Gastrocnemius medialis (tissue), 4 donors: ENCODE measurements at regions not wholly inside any gene's neighbourhood (a gene's known extent, or its start where the extent isn't known, plus 50 kb on each side); places are given as distances from the start of the nearest gene placed in this dataset.
A peak's percentile ranks its signal among the peaks of the same experiment; 100 is the strongest.

Experiments
- ATAC-seq, 2 donors: fragments of 150-250 bp; one replicate each; pipeline ENCODE4 v1.9.1; 2016
- DNase-seq, 2 donors: peaks; one replicate each; pipeline ENCODE4 v3.0.0-alpha.2; 2019
- H3K27ac ChIP-seq, 4 donors: fragments of 200-600 bp; sonication (generic); 1 replicate in 1 of 4; 2 replicates in 3 of 4; pipeline ENCODE4 v1.5.1; 2016 to 2018; ENCODE audit warnings: mild to moderate bottlenecking in 2 of 4, moderate library complexity in 1 of 4
- H3K27me3 ChIP-seq, 3 donors: fragments of 200-600 bp; sonication (generic) in 2 of 3; 1 replicate in 1 of 3; 2 replicates in 2 of 3; pipeline versions ENCODE4 v1.5.1 to v1.6.0; 2016 to 2019; ENCODE audit warnings: mild to moderate bottlenecking in 1 of 3, moderate library complexity in 1 of 3
- H3K36me3 ChIP-seq, 2 donors: fragments of 200-600 bp; sonication (generic) in 1 of 2; one replicate each; pipeline ENCODE4 v1.5.1; 2017 to 2018
- H3K4me1 ChIP-seq, 2 donors: fragments of 200-600 bp; sonication (generic) in 1 of 2; one replicate each; pipeline ENCODE4 v1.5.1; 2016 to 2017; ENCODE audit warnings: mild to moderate bottlenecking in 2 of 2
- H3K4me3 ChIP-seq, 4 donors: fragments of 200-600 bp; sonication (generic) in 3 of 4; 1 replicate in 1 of 4; 2 replicates in 3 of 4; pipeline ENCODE4 v1.5.1; 2016 to 2019; ENCODE audit warnings: mild to moderate bottlenecking in 2 of 4
- H3K9me3 ChIP-seq, 3 donors: fragments of 200-600 bp; sonication (generic) in 2 of 3; 1 replicate in 1 of 3; 2 replicates in 2 of 3; pipeline ENCODE4 v1.5.1; 2016 to 2019
- CTCF ChIP-seq, 5 experiments: fragments of 450-650 bp in 3 of 5; fragments of 200-600 bp in 2 of 5; sonication (generic) in 2 of 5; IDR thresholded peaks in 4 of 5; conservative IDR thresholded peaks in 1 of 5; 1 replicate in 4 of 5; 2 replicates in 1 of 5; pipeline ENCODE4 v1.5.1; 2016 to 2019; ENCODE audit warnings: antibody characterized with exemption in 5 of 5, mild to moderate bottlenecking in 3 of 5, moderate library complexity in 3 of 5
- POLR2A ChIP-seq, 2 donors: fragments of 450-650 bp; IDR thresholded peaks; one replicate each; pipeline ENCODE4 v1.6.1; 2017; ENCODE audit warnings: antibody characterized with exemption in 2 of 2, mild to moderate bottlenecking in 2 of 2, moderate library complexity in 2 of 2
- in situ Hi-C, 4 donors: fragments of 200-750 bp; cut with MboI; loops; one replicate each; pipeline versions ENCODE4 v1.15.0 to v1.8.0; 2017; ENCODE audit warnings: low sequenced_read_pairs in 4 of 4
- intact Hi-C: fragments of 100-400 bp; cut with DNase I; formaldehyde crosslinking; loops from one replicate; pipeline ENCODE4 v1.15.1; 2023; ENCODE audit warnings: low total_unique reads

GRCh38 chr2:144702051-144702450 lies 182.1 kb upstream of the ZEB2 start:
- ATAC-seq = peak in 1 of 2 donors; percentile 19
- DNase-seq = no peak
- no peak for TF ChIP-seq CTCF (IDR thresholded peaks at IDR 0.05 in 4 of 5, conservative IDR thresholded peaks at IDR 0.05 in 1 of 5)
- TF ChIP-seq POLR2A (IDR thresholded peaks at IDR 0.05) = no peak
- Histone ChIP-seq H3K4me1 (no peaks in the 10 kb centered on the region), H3K9me3 (no peaks in the 10 kb centered on the region), H3K4me3 (no peak overlapping the region), H3K27ac (no peak overlapping the region), H3K27me3 (no peaks in the 10 kb centered on the region), H3K36me3 (no peaks in the 10 kb centered on the region)
- intact Hi-C loops (no loop called here), in situ Hi-C loops (no loop called here)

GRCh38 chr2:144701259-144701658 lies 181.3 kb upstream of the ZEB2 start:
- Histone ChIP-seq H3K27me3 (no peaks in the 10 kb centered on the region), H3K27ac (peak overlapping the region in 1 of 4 donors; percentile 9), H3K36me3 (no peaks in the 10 kb centered on the region), H3K9me3 (no peaks in the 10 kb centered on the region), H3K4me1 (no peaks in the 10 kb centered on the region), H3K4me3 (no peak overlapping the region)
- in situ Hi-C loops = no loop called here
- intact Hi-C loops = no loop called here
- TF ChIP-seq POLR2A (IDR thresholded peaks at IDR 0.05) = no peak
- ATAC-seq (no peak), DNase-seq (no peak)

GRCh38 chr2:144698156-144698555 lies 178.2 kb upstream of the ZEB2 start:
- in situ Hi-C loops = no loop called here
- intact Hi-C loops = no loop called here
- Histone ChIP-seq H3K9me3 (no peaks in the 10 kb centered on the region), H3K27me3 (no peaks in the 10 kb centered on the region), H3K27ac (no peak overlapping the region), H3K4me3 (no peak overlapping the region), H3K4me1 (no peaks in the 10 kb centered on the region), H3K36me3 (no peaks in the 10 kb centered on the region)
- DNase-seq (no peak), ATAC-seq (no peak)
- TF ChIP-seq CTCF (IDR thresholded peaks at IDR 0.05 in 4 of 5, conservative IDR thresholded peaks at IDR 0.05 in 1 of 5) (no peak), POLR2A (IDR thresholded peaks at IDR 0.05) (no peak)

GRCh38 chr2:144695657-144696056 lies 175.7 kb upstream of the ZEB2 start:
- in situ Hi-C loops (no loop called here), intact Hi-C loops (no loop called here)
- Histone ChIP-seq H3K9me3 (no peaks in the 10 kb centered on the region), H3K4me1 (no peaks in the 10 kb centered on the region), H3K36me3 (no peaks in the 10 kb centered on the region), H3K27ac (no peak overlapping the region), H3K27me3 (no peaks in the 10 kb centered on the region), H3K4me3 (no peak overlapping the region)
- TF ChIP-seq POLR2A (IDR thresholded peaks at IDR 0.05) = no peak
- no peak for TF ChIP-seq CTCF (IDR thresholded peaks at IDR 0.05 in 4 of 5, conservative IDR thresholded peaks at IDR 0.05 in 1 of 5)
- no peak for DNase-seq
- ATAC-seq = no peak

- Histone ChIP-seq H3K27me3 (no peaks in the 10 kb centered on the region), H3K27ac (no peak overlapping the region), H3K4me1 (no peaks in the 10 kb centered on the region), H3K9me3 (no peaks in the 10 kb centered on the region), H3K36me3 (no peaks in the 10 kb centered on the region), H3K4me3 (no peak overlapping the region)
- no peak for DNase-seq
- TF ChIP-seq POLR2A (IDR thresholded peaks at IDR 0.05) (no peak), CTCF (IDR thresholded peaks at IDR 0.05 in 4 of 5, conservative IDR thresholded peaks at IDR 0.05 in 1 of 5) (no peak)
- intact Hi-C loops (no loop called here), in situ Hi-C loops (no loop called here)
- ATAC-seq = no peak
Observed at GRCh38 chr2:144694456-144694855, 174.5 kb upstream of the ZEB2 start.
